Colon (tissue), 2 donors: ENCODE measurements at regions not wholly inside any gene's neighbourhood (a gene's known extent, or its start where the extent isn't known, plus 50 kb on each side); places are given as distances from the start of the nearest gene placed in this dataset.
A peak's percentile ranks its signal among the peaks of the same experiment; 100 is the strongest.

Source experiments
- FAIRE-seq: peaks from 2 replicates; lab custom pipeline; 2012; peaks lifted over from hg19 to GRCh38; lab: Jason Lieb, UNC
- donor health status: control.
- donor health status: control.

- no peak for FAIRE-seq
Observed at GRCh38 chrX:97666890-97667289, 783.2 kb downstream of the RPA4 start.

- FAIRE-seq = no peak
Observed at GRCh38 chrX:97668126-97668525, 784.4 kb downstream of the RPA4 start.

GRCh38 chrX:97672138-97672537 is 788.4 kb downstream of the RPA4 start:
- no peak for FAIRE-seq

- FAIRE-seq = no peak
Observed at GRCh38 chrX:97672608-97673007, 788.9 kb downstream of the RPA4 start.

GRCh38 chrX:97673135-97673534 is 789.4 kb downstream of the RPA4 start:
- FAIRE-seq = no peak

- FAIRE-seq = no peak
Observed at GRCh38 chrX:97682991-97683840, 799.5 kb downstream of the RPA4 start.

- FAIRE-seq = peak; percentile 82
Observed at GRCh38 chrX:97685753-97686152, 802.0 kb downstream of the RPA4 start.

- peak; percentile 93 for FAIRE-seq
Observed at GRCh38 chrX:97691901-97692455, 808.3 kb downstream of the RPA4 start.

- FAIRE-seq = peak; percentile 72
Observed at GRCh38 chrX:97692575-97692974, 808.9 kb downstream of the RPA4 start.

- FAIRE-seq = peak; percentile 64
Observed at GRCh38 chrX:97700547-97700946, 816.8 kb downstream of the RPA4 start.

- no peak for FAIRE-seq
Observed at GRCh38 chrX:97704474-97704873, 820.8 kb downstream of the RPA4 start.

- no peak for FAIRE-seq
Observed at GRCh38 chrX:97704881-97705280, 821.2 kb downstream of the RPA4 start.

- FAIRE-seq = no peak
Observed at GRCh38 chrX:97705936-97706335, 822.2 kb downstream of the RPA4 start.

- no peak for FAIRE-seq
Observed at GRCh38 chrX:97714072-97714471, 830.4 kb downstream of the RPA4 start.

GRCh38 chrX:97728215-97728614 is 844.5 kb downstream of the RPA4 start:
- no peak for FAIRE-seq

GRCh38 chrX:97740044-97740443 is 856.3 kb downstream of the RPA4 start:
- peak; percentile 57 for FAIRE-seq

- no peak for FAIRE-seq
Observed at GRCh38 chrX:97740886-97741285, 857.2 kb downstream of the RPA4 start.

GRCh38 chrX:97743014-97743413 is 859.3 kb downstream of the RPA4 start:
- FAIRE-seq = no peak

- no peak for FAIRE-seq
Observed at GRCh38 chrX:97747346-97747745, 863.6 kb downstream of the RPA4 start.

- FAIRE-seq = no peak
Observed at GRCh38 chrX:97751016-97751415, 867.3 kb downstream of the RPA4 start.

- no peak for FAIRE-seq
Observed at GRCh38 chrX:97751735-97752134, 868.0 kb downstream of the RPA4 start.

- no peak for FAIRE-seq
Observed at GRCh38 chrX:97756879-97757278, 873.2 kb downstream of the RPA4 start.

GRCh38 chrX:97763391-97763790 is 879.7 kb downstream of the RPA4 start:
- FAIRE-seq = no peak

GRCh38 chrX:97763981-97764380 is 880.3 kb downstream of the RPA4 start:
- no peak for FAIRE-seq
